SK-N-SH (cell line): ENCODE measurements at regions not wholly inside any gene's neighbourhood (a gene's known extent, or its start where the extent isn't known, plus 50 kb on each side); places are given as distances from the start of the nearest gene placed in this dataset.

Experiments
- FOXM1 ChIP-seq: IDR thresholded peaks from 2 replicates; pipeline ENCODE4 v1.4.0; 2012; ENCODE audit warnings: low read depth, mild to moderate bottlenecking
- GABPA ChIP-seq: IDR thresholded peaks from 2 replicates; pipeline ENCODE4 v1.4.0; 2012; ENCODE audit warnings: low read depth, mild to moderate bottlenecking
- POLR2AphosphoS5 ChIP-seq: IDR thresholded peaks from 2 replicates; pipeline ENCODE4 v1.6.1; 2012; ENCODE audit warnings: low read depth, low read length
- RAD21 ChIP-seq: IDR thresholded peaks from 2 replicates; pipeline ENCODE4 v1.6.1; 2012; ENCODE audit warnings: mild to moderate bottlenecking, low read length
- RCOR1 ChIP-seq: fragments of 150-350 bp; IDR thresholded peaks from 2 replicates; pipeline ENCODE4 v1.6.1; 2017; ENCODE audit warnings: antibody characterized with exemption, low read length
- SIN3A ChIP-seq: IDR thresholded peaks from 2 replicates; pipeline ENCODE4 v1.6.1; 2012; ENCODE audit warnings: low read depth, mild to moderate bottlenecking, low read length, moderate library complexity, borderline replicate concordance
- TAF1 ChIP-seq: IDR thresholded peaks from 2 replicates; pipeline ENCODE4 v1.6.1; 2012; ENCODE audit warnings: low read depth, mild to moderate bottlenecking, low read length, moderate library complexity, borderline replicate concordance
- TEAD4 ChIP-seq: IDR thresholded peaks from 2 replicates; pipeline ENCODE4 v1.4.0; 2012; ENCODE audit warnings: mild to moderate bottlenecking, borderline replicate concordance; ENCODE audit not compliant: insufficient read depth
- TF ChIP-seq, protein P1 (sequence below): fragments of 200-600 bp; sonication (generic); IDR thresholded peaks from 2 replicates; pipeline ENCODE4 v1.6.1; 2017; ENCODE audit warnings: antibody characterized with exemption, mild to moderate bottlenecking, moderate library complexity
- TF ChIP-seq, protein P2 (sequence below): IDR thresholded peaks from 2 replicates; pipeline ENCODE4 v1.4.0; 2012; ENCODE audit warnings: low read depth

DNA sequence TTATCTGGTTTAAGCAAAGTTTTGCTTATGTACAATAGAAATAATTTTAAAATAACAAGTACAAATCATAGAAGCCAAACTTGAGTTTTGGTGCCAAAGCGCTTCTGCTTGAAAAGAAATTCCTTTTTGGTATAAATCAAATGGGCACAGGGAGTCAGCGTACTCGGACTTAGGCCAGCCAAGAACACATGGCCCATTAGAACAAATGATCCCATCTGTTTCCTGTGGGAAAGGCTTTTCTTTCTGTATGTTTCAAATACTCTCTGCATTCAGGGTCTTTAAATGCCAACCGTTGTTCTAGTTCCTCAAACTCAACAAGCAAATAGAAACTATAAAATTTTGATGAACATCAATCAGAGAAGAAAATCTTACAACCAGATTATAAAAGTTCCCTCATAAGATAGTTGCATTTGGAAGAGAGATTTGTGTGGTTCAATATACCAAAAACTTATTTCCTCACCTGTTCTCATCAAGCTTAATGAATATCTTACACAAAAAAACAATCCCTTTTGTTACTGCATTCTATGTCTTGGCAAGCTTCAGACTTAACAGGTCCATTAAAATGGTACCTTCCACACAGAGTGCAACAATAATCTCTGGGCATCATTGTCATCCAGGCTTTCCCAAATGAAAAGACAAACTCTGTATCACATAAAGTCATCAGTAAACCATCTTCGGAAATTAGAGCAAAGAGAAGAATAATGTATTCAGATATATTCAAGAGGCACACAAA is 739.8 kb upstream of the API5 start:
- TF ChIP-seq, protein P1, sequence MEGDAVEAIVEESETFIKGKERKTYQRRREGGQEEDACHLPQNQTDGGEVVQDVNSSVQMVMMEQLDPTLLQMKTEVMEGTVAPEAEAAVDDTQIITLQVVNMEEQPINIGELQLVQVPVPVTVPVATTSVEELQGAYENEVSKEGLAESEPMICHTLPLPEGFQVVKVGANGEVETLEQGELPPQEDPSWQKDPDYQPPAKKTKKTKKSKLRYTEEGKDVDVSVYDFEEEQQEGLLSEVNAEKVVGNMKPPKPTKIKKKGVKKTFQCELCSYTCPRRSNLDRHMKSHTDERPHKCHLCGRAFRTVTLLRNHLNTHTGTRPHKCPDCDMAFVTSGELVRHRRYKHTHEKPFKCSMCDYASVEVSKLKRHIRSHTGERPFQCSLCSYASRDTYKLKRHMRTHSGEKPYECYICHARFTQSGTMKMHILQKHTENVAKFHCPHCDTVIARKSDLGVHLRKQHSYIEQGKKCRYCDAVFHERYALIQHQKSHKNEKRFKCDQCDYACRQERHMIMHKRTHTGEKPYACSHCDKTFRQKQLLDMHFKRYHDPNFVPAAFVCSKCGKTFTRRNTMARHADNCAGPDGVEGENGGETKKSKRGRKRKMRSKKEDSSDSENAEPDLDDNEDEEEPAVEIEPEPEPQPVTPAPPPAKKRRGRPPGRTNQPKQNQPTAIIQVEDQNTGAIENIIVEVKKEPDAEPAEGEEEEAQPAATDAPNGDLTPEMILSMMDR = no peak
- TF ChIP-seq TEAD4 (no peak), RAD21 (no peak), SIN3A (no peak), GABPA (no peak), POLR2AphosphoS5 (no peak), TAF1 (no peak), RCOR1 (no peak), FOXM1 (no peak)
- TF ChIP-seq, protein P2, sequence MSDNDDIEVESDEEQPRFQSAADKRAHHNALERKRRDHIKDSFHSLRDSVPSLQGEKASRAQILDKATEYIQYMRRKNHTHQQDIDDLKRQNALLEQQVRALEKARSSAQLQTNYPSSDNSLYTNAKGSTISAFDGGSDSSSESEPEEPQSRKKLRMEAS = no peak
